GM18502 (cell line): ENCODE measurements at regions not wholly inside any gene's neighbourhood (a gene's known extent, or its start where the extent isn't known, plus 50 kb on each side); places are given as distances from the start of the nearest gene placed in this dataset.
A peak's percentile ranks its signal among the peaks of the same experiment; 100 is the strongest.

Experiments used
- ATAC-seq: cut with Tn5 transposase; IDR thresholded peaks from one replicate; pipeline ENCODE4 v1.9.1; 2021; ENCODE audit warnings: mild to moderate bottlenecking; ENCODE audit not compliant: unreplicated experiment, poor library complexity

DNA sequence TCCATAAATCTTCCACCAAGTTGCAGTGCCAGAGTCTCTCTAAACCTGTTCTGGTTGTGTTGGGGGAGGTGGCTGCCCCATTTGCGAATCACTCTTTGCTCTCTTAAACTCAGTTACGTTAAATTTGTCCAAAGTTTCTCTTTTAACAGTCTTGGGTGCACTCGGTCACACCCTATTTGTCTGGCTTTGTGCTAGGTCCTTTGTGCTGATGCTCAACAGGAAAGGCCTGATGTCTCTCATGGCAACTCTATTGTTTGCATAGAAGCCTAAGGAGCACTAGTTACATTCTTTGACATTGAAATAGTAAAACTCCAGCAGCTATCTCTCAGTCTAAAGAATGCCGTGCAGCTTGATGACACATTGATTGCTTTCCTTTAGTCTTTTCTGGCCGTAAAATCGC lies 105.1 kb downstream of the TRMT11 start:
- no peak for ATAC-seq

DNA sequence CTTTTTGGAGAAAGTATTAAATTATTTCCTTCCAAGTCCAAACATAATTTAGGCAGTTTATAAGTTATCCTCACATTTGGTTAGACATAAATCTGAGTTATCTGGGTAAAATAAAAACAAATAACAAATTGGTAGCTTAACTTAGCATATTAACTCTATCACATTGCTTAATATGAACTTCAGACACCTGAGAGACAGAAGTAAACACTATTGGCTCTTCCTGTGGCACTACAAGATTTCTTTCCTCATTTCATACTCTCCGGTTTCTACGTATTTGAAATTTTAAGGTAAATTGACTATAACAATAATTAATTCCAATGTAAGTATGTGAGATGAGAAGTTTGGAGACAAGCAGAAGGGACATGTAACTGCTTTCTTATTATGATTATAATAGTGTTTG lies 106.8 kb downstream of the TRMT11 start:
- no peak for ATAC-seq

DNA sequence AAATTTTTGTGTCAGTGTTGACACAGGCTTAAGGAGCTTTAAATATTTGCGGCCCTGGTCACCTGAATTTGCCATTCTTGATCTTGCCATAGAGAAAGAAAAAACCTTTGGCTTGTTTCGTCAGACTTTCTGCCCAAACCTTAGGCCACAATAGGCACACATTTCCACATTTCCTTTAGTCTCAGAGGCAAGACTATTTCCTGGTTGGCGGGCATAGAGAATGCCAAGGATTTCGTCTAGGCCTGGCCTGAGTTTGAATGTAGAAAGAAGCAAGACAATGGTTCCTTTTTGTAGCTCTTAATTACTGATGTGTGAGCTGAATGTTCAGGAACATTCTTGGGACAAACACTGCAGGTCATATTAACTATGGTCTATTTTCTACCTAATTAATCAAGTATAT lies 108.1 kb downstream of the TRMT11 start:
- no peak for ATAC-seq

DNA sequence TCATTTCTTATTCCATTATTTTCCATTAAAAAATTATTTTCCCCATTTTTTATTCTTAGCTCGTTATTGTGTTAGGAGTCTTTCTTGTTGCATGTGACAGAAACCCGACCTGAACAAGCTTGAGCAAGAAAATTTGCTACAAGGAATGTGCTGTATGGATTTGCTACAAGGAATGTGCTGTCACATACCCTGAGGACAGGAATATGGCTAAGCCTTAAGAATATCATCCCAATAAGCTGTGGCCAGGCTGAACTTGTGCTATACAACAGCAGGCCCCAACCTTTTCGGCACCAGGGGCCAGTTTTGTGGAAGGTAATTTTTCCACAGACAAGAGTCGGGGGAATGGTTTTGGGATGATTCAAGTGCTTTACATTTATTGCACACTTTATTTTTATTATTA lies 114.0 kb downstream of the TRMT11 start:
- no peak for ATAC-seq

DNA sequence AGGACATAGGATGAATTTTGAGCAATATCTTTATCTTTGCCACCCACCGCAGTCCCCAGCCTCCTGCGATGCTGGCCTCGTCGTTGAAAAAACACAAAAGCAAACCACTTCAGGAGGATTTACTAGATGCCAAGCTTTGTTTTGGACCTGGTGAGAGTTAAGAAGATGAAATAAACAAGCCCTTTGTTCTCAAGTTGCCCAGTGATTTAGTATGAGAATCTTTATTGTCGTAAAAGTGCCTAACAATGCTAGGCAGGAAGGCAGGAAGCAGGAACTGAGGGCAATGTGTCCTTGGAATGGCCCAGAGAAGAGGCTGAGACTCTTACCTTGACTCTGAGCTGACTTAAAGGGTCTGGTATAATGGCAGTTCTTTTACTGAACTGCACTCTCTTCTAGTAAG lies 116.0 kb downstream of the TRMT11 start:
- ATAC-seq = no peak

DNA sequence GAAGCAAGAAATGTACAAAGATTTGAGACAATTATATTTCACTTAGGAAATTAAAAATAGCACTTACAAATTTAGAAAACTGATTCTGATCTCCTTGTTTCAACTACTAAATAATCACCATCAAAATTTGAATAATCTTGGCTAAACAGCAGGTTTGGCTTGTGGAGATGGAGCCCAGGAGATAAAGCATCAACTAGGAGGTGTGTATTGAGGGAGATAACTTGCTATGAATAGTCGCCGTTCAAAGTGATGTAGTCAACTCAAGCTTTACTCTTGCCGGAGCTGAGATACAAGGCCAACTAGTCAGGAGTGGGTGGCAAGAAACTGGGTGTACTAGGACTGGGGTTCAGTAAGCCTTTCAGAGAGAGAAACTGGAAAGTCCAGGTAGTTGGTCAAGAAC lies 117.7 kb downstream of the TRMT11 start:
- no peak for ATAC-seq

- no peak for ATAC-seq
Observed at GRCh38 chr6:126107475-126108166, 121.3 kb downstream of the TRMT11 start.

DNA sequence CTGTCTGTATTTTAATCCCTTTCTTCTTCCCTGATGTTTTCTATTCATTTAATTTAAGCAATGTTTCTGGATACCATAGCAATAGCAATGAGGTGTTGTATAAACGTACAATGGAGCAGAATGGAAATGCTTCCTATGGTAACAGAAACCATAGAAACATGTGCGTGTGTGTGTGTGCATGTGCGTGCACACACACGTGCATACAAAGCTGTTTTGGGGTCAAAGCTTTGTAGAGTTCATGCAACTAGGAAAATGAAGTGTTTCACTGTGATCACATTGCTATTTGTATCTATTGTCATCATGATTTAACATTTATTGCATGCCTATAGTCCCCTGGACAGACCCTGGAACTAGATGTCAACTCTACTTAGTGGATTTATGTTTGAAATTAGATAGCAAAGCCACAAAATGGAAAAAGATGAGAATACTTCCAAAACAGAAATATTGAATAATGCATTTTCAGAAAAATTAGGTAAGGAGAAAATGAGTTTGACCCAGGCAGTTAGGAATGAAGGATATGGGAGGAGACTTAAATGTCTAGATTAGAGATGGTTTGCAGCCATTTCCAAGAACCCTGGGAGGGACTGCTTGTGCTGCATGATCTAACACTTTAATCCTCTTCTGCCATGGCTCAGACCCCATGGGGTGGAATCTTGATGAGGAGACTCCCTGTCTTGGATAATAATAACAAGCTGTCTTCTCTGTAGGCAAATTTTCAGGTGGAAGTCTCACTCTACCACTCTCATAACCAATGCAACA lies 124.4 kb downstream of the TRMT11 start:
- ATAC-seq = no peak

DNA sequence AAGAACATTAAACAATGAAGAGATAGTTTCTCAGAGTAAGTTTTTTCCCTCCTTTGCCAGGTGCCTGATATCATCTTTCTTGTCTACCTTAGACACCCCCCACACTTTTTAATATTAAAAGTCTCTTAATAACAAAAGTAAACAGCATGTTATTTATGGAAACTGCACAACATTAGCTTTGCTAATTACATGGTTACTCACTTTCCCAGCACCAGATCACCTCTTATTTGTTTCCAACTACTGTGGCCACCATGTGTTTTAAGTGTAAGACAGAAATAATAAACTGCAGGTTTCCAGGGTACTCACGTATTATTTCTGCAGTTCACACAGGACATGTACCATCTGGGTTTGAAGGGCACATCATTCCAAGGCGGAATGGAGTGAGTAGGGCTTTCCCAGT lies 125.0 kb downstream of the TRMT11 start:
- no peak for ATAC-seq

DNA sequence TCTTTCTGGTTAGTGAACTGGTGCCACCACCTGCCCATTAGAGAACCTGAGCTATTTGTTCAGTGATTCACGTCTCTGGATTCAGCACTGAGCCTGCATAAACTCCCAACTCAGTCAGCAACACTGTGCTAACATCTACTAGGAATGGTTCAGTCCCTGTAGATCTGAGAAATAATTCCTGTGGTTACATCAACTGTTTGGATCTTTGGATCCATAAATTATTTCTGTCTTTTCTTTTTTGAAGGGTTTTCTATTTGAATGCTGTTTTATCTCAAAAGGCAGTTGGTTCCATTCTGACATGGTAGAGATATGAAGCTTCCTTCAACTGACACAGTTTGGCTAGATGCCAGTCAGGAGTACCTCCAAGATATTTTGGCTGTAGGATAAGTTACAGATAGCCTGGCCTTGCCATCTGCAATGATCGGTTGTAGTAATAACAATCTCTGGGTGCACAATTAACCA lies 125.9 kb downstream of the TRMT11 start:
- no peak for ATAC-seq

DNA sequence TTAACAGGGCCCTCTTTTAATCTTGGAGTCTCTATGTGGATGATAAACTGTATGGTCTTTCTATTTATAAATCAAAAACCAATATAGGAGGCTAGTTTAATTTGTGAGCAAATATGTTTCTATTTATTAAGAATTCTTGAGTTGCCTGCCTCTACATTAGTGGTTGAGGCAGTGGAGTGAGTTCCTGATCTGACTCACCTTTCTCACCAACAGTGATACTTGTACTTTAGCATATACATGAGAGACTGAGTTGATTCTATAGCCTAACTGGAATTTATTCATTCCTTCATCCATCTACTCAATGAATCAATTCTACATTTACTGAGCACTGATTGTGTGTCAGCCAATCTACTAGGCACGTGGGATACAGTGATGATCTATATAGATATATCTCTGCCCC lies 126.9 kb downstream of the TRMT11 start:
- ATAC-seq = peak; percentile 71

- no peak for ATAC-seq
Observed at GRCh38 chr6:126117251-126117650, 130.9 kb downstream of the TRMT11 start.

DNA sequence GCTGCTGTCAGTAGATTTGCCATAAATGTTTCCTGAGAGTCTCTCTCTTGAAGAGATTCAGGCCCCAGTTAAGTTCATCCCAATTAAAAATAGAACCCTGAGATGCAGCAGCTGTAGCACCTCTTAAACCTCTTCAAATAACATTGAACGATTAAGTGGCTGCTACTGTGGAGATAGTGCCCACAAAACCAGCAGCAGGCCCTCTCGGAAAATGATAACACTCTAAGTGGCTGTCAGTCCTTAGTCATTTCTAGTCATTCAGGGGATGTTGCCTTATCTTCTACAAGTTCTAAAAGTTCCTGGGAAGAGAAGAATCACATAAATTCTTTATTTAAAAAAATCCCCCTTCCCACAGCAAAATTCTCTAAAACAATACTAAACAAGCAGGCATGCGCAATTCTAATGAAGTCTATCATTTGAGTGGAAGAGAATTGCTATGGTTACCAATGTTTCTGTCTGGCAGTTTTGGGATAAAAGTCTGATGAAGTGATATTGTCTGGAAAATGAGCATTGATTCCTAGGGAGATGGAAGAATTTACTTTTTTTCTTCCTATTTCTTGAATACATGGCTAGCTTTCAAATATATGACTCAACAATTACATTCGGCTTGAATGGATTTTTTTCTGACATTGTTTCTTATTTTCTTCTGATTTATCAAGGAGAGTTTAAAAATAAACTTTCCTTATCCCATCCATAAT lies 131.9 kb downstream of the TRMT11 start:
- no peak for ATAC-seq

DNA sequence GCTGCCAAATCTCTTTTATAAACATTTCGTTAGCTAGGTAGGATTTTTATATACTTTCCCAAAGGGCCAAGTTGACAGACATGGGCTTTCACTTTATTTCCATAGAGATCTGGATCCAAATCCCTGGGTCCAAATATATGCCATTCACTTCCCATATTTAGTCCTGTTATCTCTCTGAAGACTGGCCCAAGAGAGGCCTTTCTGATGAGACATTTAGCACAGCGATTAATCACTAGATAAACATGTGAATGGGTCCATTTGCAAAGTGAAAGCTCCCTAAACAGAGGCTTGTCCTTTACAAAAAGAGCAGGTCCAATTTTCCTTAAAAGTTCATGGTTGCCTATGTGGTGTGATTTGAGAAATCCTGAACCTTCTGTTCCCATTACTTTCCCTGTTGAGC lies 132.6 kb downstream of the TRMT11 start:
- no peak for ATAC-seq

- ATAC-seq = no peak
Observed at GRCh38 chr6:126123226-126123625, 136.9 kb downstream of the TRMT11 start.

DNA sequence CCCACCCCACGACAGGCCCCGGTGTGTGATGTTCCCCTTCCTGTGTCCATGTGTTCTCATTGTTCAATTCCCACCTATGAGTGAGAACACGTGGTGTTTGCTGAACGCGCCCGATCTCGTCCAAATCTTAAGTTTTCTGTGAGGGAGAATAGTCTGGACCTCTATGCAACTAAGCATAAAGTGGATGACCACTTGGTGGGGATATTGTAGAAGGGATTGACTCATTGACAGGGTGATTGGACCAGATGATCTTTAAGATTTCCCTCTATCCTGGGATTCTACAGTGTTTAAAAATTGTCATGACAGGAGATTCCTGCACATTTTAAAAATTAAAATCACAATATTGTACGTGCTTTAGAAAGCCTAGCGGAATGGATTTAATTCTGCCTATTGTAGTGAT lies 141.3 kb downstream of the TRMT11 start:
- no peak for ATAC-seq

DNA sequence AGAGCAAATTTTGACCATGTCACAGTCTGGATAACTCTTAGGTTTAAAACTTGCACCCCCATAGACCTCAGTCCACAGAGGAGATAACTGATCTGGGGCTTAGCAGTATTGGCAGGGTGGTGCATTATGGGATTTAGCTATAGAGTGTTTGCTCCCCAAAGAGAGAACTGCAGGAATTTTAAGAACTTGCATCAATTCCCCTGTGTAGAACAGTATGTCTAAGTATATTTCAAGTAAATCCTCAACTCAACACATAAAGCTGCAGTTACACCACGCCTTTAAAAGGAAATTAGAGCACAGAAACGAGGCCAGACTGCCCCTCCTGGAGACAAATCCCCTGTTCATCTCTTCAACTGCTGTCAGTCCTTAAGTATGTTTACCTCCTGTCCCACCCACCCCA lies 144.9 kb downstream of the TRMT11 start:
- no peak for ATAC-seq

DNA sequence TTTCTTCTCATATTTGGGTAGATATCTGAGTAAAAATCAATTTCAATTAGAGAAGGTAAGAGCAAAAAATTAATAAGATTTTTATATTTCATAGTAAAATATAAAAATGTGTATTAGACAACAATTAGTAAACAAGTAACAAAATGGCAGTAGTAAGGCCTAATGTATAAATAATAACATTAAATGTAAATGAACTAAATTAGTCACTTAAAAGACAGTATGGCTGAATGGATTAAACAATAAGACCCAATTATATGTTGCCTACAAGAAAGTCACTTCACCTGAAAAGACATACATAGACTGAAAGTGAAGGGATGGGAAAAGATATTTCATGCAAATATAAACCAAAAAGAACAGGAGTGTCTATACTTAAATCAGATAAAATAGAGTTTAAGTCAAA lies 147.6 kb downstream of the TRMT11 start:
- no peak for ATAC-seq

GRCh38 chr6:126134491-126134890 lies 148.2 kb downstream of the TRMT11 start:
- no peak for ATAC-seq

- ATAC-seq = no peak
Observed at GRCh38 chr6:126140015-126140414, 153.7 kb downstream of the TRMT11 start.

DNA sequence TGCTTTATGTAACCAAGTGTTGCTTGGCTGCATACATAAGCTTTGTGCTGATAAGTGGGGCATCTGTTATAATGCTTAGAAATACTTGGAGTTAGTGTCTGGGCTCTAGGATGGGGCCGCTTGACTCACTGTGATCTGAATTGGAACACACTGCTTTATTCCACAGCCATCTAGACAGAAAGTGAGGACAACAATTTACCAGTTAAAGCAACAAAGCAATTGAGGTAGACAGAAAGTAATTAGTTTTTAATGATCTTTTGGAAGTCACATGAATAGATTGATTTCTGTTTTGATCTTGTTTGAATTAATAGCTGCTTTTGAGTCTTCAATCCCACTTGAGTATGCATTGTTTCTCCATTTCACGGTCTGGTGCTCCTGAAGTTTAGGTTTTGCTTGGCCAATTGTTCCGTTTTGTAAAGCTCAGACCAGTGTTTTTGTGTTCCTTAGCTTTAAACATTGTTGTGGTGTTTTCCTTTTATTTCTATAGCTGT lies 157.5 kb downstream of the TRMT11 start:
- no peak for ATAC-seq
